ENCODE measurements at regions not wholly inside any gene's neighbourhood (a gene's known extent, or its start where the extent isn't known, plus 50 kb on each side); places are given as distances from the start of the nearest gene placed in this dataset.

GRCh38 chr7:17234030-17234397 is 64.4 kb upstream of the AHR start:
- ChIA-PET CTCF (no interaction called here), POLR2A (interaction anchor here (1.4 kb wide), 1 partner anchor 63 kb away, joined by 3 read pairs; no protein-coding TSS in a partner anchor)
- H3K27me3 ChIP-seq (ENCODE audit: control insufficient read depth in 1 of 2, insufficient read depth in 2 of 2, low read length in 2 of 2) = no peaks in the 10 kb centered on the region
- H3K4me1 ChIP-seq (ENCODE audit: insufficient read depth, low read length) = peaks cover 27% of the 10 kb centered on the region
- TF ChIP-seq CTCF (IDR thresholded peaks at IDR 0.05) = no peak
- no peaks in the 10 kb centered on the region for H3K9me3 ChIP-seq (ENCODE audit: control insufficient read depth in 1 of 2, insufficient read depth in 1 of 2, low read length in 2 of 2)
- H3K27ac Mint-ChIP-seq = peak overlapping the region; percentile 96
- peak overlapping the region; percentile 31 for H3K4me3 ChIP-seq (ENCODE audit: low read length)
- peak in 12 of 14 experiments; percentile 13 to 87 (median 42) for DNase-seq
- no peaks in the 10 kb centered on the region for H3K27me3 Mint-ChIP-seq
- peak; percentile 61 for ATAC-seq (ENCODE audit: poor library complexity)
- intact Hi-C loops (cut with DNase I, micrococcal nuclease) = loop anchor here (1.0 to 10.0 kb wide), 4 partner anchors 49 to 92 kb away; no protein-coding TSS in a partner anchor
- peaks cover 3% of the 10 kb centered on the region for H3K9me3 Mint-ChIP-seq
- no peaks in the 10 kb centered on the region for H3K36me3 ChIP-seq (ENCODE audit: insufficient read depth, low read length)
- no peaks in the 10 kb centered on the region for H3K36me3 Mint-ChIP-seq (ENCODE audit: low read depth)
- peaks cover 46% of the 10 kb centered on the region for H3K4me1 Mint-ChIP-seq (ENCODE audit: low read depth)
- peak overlapping the region; percentile 78 to 96 for H3K27ac ChIP-seq (ENCODE audit: low read depth in 1 of 2, low read length in 2 of 2)
- peak overlapping the region; percentile 81 for H3K4me3 Mint-ChIP-seq

GRCh38 chr7:17234398-17235031 is 63.9 kb upstream of the AHR start:
- no peak for TF ChIP-seq CTCF (IDR thresholded peaks at IDR 0.05)
- POLR2A ChIA-PET = interaction anchor here (1.4 kb wide), 1 partner anchor 63 kb away, joined by 3 read pairs; no protein-coding TSS in a partner anchor
- peaks cover 27% of the 10 kb centered on the region for H3K4me1 ChIP-seq (ENCODE audit: insufficient read depth, low read length)
- no peaks in the 10 kb centered on the region for H3K27me3 ChIP-seq (ENCODE audit: control insufficient read depth in 1 of 2, insufficient read depth in 2 of 2, low read length in 2 of 2)
- DNase-seq = peak in 13 of 14 experiments; percentile 22 to 94 (median 56)
- CTCF ChIA-PET = interaction anchor here (1.0 kb wide), 2 partner anchors 67 to 108 kb away, joined by 3 read pairs; no protein-coding TSS in a partner anchor
- H3K4me3 ChIP-seq (ENCODE audit: low read length) = peak overlapping the region; percentile 31
- H3K36me3 ChIP-seq (ENCODE audit: insufficient read depth, low read length) = no peaks in the 10 kb centered on the region
- peak overlapping the region; percentile 96 for H3K27ac Mint-ChIP-seq
- no peaks in the 10 kb centered on the region for H3K9me3 ChIP-seq (ENCODE audit: control insufficient read depth in 1 of 2, insufficient read depth in 1 of 2, low read length in 2 of 2)
- H3K27me3 Mint-ChIP-seq = no peaks in the 10 kb centered on the region
- ATAC-seq (ENCODE audit: poor library complexity) = peak; percentile 86
- intact Hi-C loops (cut with DNase I, micrococcal nuclease) = loop anchor here (1.0 to 10.0 kb wide), 5 partner anchors 50 to 92 kb away; no protein-coding TSS in a partner anchor
- H3K9me3 Mint-ChIP-seq = peaks cover 3% of the 10 kb centered on the region
- H3K4me1 Mint-ChIP-seq (ENCODE audit: low read depth) = peaks cover 46% of the 10 kb centered on the region
- H3K27ac ChIP-seq (ENCODE audit: low read depth in 1 of 2, low read length in 2 of 2) = peak overlapping the region; percentile 78 to 96
- no peaks in the 10 kb centered on the region for H3K36me3 Mint-ChIP-seq (ENCODE audit: low read depth)
- peak overlapping the region; percentile 81 for H3K4me3 Mint-ChIP-seq

- no peak for TF ChIP-seq CTCF (IDR thresholded peaks at IDR 0.05)
- DNase-seq (no peak), ATAC-seq (ENCODE audit: poor library complexity) (no peak)
- peak overlapping the region; percentile 96 for H3K27ac Mint-ChIP-seq
- intact Hi-C loops (cut with DNase I, micrococcal nuclease) = loop anchor here (5.0 to 10.0 kb wide), 2 partner anchors 51 to 56 kb away; no protein-coding TSS in a partner anchor
- ChIA-PET CTCF (no interaction called here), POLR2A (no interaction called here)
- H3K4me1 Mint-ChIP-seq (ENCODE audit: low read depth) = peaks cover 46% of the 10 kb centered on the region
- H3K4me3 Mint-ChIP-seq = no peak overlapping the region
- Histone ChIP-seq H3K4me1 (ENCODE audit: insufficient read depth, low read length) (peaks cover 27% of the 10 kb centered on the region), H3K36me3 (ENCODE audit: insufficient read depth, low read length) (no peaks in the 10 kb centered on the region), H3K27me3 (ENCODE audit: control insufficient read depth in 1 of 2, insufficient read depth in 2 of 2, low read length in 2 of 2) (no peaks in the 10 kb centered on the region), H3K27ac (ENCODE audit: low read depth in 1 of 2, low read length in 2 of 2) (peak overlapping the region in 1 of 2 donors; percentile 96), H3K4me3 (ENCODE audit: low read length) (no peak overlapping the region), H3K9me3 (ENCODE audit: control insufficient read depth in 1 of 2, insufficient read depth in 1 of 2, low read length in 2 of 2) (no peaks in the 10 kb centered on the region)
- no peaks in the 10 kb centered on the region for H3K36me3 Mint-ChIP-seq (ENCODE audit: low read depth)
- peaks cover 3% of the 10 kb centered on the region for H3K9me3 Mint-ChIP-seq
- no peaks in the 10 kb centered on the region for H3K27me3 Mint-ChIP-seq
Observed at GRCh38 chr7:17236171-17236570, 62.3 kb upstream of the AHR start.

Measured in CD4-positive, alpha-beta T cell (primary cell).